ENCODE measurements at regions not wholly inside any gene's neighbourhood (a gene's known extent, or its start where the extent isn't known, plus 50 kb on each side); places are given as distances from the start of the nearest gene placed in this dataset.

- no peak for TF ChIP-seq CTCF (conservative IDR thresholded peaks at IDR 0.05; ENCODE audit: low read depth, low read length)
- TF ChIP-seq EZH2 (IDR thresholded peaks at IDR 0.05; ENCODE audit: low read length, unreplicated experiment), result no peak
- TF ChIP-seq EZH2phosphoT487 (IDR thresholded peaks at IDR 0.05; ENCODE audit: borderline replicate concordance, low read length), result no peak
These were observed 72.6 kb downstream of the PALM2AKAP2 start for GRCh38 chr9:109852556-109852955.

All from PC-3 (cell line).